Peyer's patch (tissue), 4 donors: ENCODE measurements at regions not wholly inside any gene's neighbourhood (a gene's known extent, or its start where the extent isn't known, plus 50 kb on each side); places are given as distances from the start of the nearest gene placed in this dataset.

Source experiments
- CTCF ChIP-seq, 6 experiments: fragments of 450-650 bp in 4 of 6; fragments of 200-600 bp in 2 of 6; sonication (generic) in 1 of 6; IDR thresholded peaks; one replicate each; pipeline ENCODE4 v1.5.1; 2017 to 2019; ENCODE audit warnings: antibody characterized with exemption in 6 of 6, mild to moderate bottlenecking in 3 of 6, moderate library complexity in 1 of 6
- POLR2A ChIP-seq, 2 donors: fragments of 450-650 bp; IDR thresholded peaks; one replicate each; pipeline ENCODE4 v1.5.1; 2017; ENCODE audit warnings: antibody characterized with exemption in 2 of 2, mild to moderate bottlenecking in 2 of 2, moderate library complexity in 2 of 2

DNA sequence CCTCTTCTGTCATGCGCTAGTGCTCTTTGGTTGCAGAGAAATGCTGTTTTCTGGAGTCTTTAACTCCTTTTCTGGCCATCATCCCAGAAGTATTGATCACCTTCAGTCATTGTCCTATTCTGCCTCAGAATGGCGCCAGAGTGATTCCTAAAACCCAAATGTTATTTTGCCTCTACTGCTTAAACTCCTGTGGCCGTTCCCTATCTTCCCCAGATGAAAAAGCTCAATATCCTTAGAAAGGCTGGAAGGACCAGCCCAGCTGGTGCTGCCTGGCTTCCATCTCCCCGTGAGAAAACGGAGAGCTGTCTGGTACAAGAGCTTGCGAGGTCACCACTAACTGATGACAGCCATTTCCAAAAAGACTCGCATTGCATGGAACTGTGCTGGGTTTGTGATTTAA lies 179.1 kb downstream of the RBM26 start:
- TF ChIP-seq POLR2A (IDR thresholded peaks at IDR 0.05) (no peak), CTCF (IDR thresholded peaks at IDR 0.05) (no peak)
